Bronchial epithelial cell (primary cell): ENCODE measurements at regions not wholly inside any gene's neighbourhood (a gene's known extent, or its start where the extent isn't known, plus 50 kb on each side); places are given as distances from the start of the nearest gene placed in this dataset.

Source experiments
- DNase-seq: peaks from one replicate; pipeline ENCODE4 v3.0.0-alpha.2; 2010; ENCODE audit warnings: low read depth
- FAIRE-seq: peaks from 2 replicates; lab custom pipeline; 2011; peaks lifted over from hg19 to GRCh38; lab: Jason Lieb, UNC
- H3K27me3 ChIP-seq: 2 replicates; pipeline ENCODE4 v1.5.1; 2011; ENCODE audit warnings: low read length; ENCODE audit not compliant: control insufficient read depth, insufficient read depth
- H3K36me3 ChIP-seq: 2 replicates; pipeline ENCODE4 v1.5.1; 2011; ENCODE audit warnings: low read length; ENCODE audit not compliant: control insufficient read depth, insufficient read depth
- H3K4me3 ChIP-seq: 2 replicates; pipeline ENCODE4 v1.5.1; 2011; ENCODE audit warnings: mild to moderate bottlenecking, low read depth, low read length, control low read depth
- TF ChIP-seq, protein P1 (sequence below): IDR thresholded peaks from 2 replicates; pipeline ENCODE4 v1.5.1; 2011; ENCODE audit warnings: mild to moderate bottlenecking, moderate library complexity, low read length, control low read depth, inconsistent platforms; ENCODE audit not compliant: insufficient read depth, severe bottlenecking

DNA sequence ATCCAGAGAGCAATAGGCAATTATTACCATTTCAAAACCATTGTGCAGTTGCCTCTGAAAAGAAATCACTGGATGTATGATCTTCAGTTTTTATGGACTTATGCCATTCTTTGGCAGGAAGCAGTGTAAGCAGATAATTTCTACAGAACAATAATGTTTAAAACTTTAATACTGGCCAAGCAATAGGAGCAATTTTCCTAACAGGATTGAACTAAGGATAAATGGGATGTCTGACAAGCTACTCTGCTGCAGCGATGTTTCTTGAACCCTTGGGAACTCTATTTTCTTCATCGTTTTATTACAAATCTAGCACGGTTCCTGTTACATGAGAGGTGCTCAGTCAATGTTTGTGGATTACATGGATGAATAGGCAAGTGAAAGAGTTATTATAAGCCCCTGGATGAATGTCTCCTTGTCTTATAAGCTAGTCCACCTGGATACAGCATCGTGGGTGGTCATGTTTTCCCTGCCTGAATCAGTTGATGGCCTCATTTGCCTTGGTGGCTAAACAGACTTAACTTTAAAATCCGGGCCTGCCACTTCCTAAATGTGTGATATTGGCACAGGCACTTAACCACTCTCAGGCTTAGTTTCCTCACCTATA, 68.2 kb upstream of the MDM1 start:
- H3K36me3 ChIP-seq: no peaks in the 10 kb centered on the region
- FAIRE-seq (no peak), DNase-seq (no peak)
- H3K4me3 ChIP-seq: no peak overlapping the region
- no peaks in the 10 kb centered on the region for H3K27me3 ChIP-seq
- TF ChIP-seq, protein P1, sequence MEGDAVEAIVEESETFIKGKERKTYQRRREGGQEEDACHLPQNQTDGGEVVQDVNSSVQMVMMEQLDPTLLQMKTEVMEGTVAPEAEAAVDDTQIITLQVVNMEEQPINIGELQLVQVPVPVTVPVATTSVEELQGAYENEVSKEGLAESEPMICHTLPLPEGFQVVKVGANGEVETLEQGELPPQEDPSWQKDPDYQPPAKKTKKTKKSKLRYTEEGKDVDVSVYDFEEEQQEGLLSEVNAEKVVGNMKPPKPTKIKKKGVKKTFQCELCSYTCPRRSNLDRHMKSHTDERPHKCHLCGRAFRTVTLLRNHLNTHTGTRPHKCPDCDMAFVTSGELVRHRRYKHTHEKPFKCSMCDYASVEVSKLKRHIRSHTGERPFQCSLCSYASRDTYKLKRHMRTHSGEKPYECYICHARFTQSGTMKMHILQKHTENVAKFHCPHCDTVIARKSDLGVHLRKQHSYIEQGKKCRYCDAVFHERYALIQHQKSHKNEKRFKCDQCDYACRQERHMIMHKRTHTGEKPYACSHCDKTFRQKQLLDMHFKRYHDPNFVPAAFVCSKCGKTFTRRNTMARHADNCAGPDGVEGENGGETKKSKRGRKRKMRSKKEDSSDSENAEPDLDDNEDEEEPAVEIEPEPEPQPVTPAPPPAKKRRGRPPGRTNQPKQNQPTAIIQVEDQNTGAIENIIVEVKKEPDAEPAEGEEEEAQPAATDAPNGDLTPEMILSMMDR: no peak

- DNase-seq (no peak), FAIRE-seq (peak; percentile 23)
- TF ChIP-seq, protein P1: no peak
- H3K4me3 ChIP-seq: no peak overlapping the region
- no peaks in the 10 kb centered on the region for H3K27me3 ChIP-seq
- no peaks in the 10 kb centered on the region for H3K36me3 ChIP-seq
Measured at GRCh38 chr12:68402422-68402821, 70.3 kb upstream of the MDM1 start.

GRCh38 chr12:68403296-68403695, 71.1 kb upstream of the MDM1 start:
- TF ChIP-seq, protein P1: no peak
- FAIRE-seq (no peak), DNase-seq (peak; percentile 35)
- Histone ChIP-seq H3K36me3 (no peaks in the 10 kb centered on the region), H3K27me3 (no peaks in the 10 kb centered on the region), H3K4me3 (no peak overlapping the region)

DNA sequence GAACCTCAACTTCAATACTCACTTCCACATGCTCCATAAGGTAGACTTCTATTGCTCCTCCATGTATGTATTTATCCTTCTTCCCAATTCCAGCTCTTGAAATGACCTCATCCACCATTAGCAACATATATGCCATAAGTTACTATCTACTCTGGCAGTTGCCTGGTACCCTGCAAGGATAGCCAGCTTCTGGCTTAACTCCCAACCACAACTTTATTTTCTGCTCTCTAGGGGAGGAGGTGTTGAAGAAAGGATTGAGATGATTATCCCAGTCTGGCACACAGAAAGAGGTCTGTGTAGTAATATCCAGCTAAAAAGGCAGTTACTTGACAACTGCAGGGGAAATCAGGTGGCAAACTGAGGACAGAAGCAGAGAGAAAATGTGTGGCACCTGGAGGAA, 71.5 kb upstream of the MDM1 start:
- Histone ChIP-seq H3K4me3 (no peak overlapping the region), H3K36me3 (no peaks in the 10 kb centered on the region), H3K27me3 (no peaks in the 10 kb centered on the region)
- DNase-seq (no peak), FAIRE-seq (no peak)
- TF ChIP-seq, protein P1: no peak

DNA sequence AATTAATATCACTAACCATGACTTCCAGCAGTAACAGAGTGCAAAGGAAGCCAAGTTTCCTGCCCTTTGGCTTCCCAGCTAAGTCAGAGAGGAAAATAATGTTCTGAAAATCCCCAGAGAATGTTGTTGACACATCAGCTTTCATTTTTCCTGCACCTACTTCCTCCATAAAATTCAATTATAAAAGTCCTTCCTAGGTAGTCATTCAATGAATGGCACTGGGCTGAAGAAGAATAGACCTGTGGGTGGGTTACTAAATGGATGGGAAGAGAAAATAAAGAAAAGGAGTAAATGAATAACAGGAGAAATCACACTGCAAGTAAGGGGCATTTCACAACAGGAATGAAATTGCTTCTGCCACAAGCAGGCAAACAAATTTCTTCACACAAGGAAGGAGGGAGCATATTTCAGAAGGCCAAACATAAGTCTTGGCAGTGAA, 73.2 kb upstream of the MDM1 start:
- H3K36me3 ChIP-seq: no peaks in the 10 kb centered on the region
- DNase-seq (no peak), FAIRE-seq (no peak)
- H3K4me3 ChIP-seq: no peak overlapping the region
- TF ChIP-seq, protein P1: no peak
- no peaks in the 10 kb centered on the region for H3K27me3 ChIP-seq

DNA sequence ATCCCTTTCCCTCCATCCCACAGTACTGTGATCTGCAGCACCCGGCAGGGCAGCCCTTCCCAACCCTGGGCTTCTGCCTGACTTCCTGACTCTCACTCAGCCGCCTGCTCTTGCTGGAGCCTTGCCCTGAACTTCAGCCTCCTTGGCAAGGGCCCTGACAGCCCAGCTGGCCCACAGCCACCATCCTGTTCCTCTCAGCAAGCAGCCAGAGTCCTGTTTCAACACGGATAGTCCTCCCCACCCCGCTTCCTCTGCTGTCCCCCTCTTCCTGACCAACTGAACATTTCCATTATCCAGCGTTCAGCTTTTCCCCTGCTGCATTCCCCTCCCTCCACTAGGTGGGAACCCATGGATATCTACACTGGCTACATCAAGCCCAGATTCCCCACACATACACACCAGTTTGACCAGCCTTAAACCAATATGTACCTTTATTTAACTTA, 74.0 kb upstream of the MDM1 start:
- no peaks in the 10 kb centered on the region for H3K27me3 ChIP-seq
- DNase-seq (peak; percentile 79), FAIRE-seq (no peak)
- H3K4me3 ChIP-seq: no peak overlapping the region
- H3K36me3 ChIP-seq: no peaks in the 10 kb centered on the region
- TF ChIP-seq, protein P1: peak; percentile 33
